Stimulated activated CD4-positive, alpha-beta T cell treated with anti-CD3 and anti-CD28 coated beads, Interleukin-1b, Interleukin-23, amount 100 ng/mL, for 24 hours (primary cell): ENCODE measurements at regions not wholly inside any gene's neighbourhood (a gene's known extent, or its start where the extent isn't known, plus 50 kb on each side); places are given as distances from the start of the nearest gene placed in this dataset.
"Not testable (repeated sequence)": the region's sequence is repeated elsewhere in the genome, so short reads cannot be mapped to it uniquely, and the experiment has no call there.

Source experiments
- DNase-seq, 4 experiments: peaks; one replicate each; pipeline ENCODE4 v3.0.0-alpha.2; 2020; ENCODE audit warnings: low read depth in 4 of 4, low spot score in 1 of 4

DNA sequence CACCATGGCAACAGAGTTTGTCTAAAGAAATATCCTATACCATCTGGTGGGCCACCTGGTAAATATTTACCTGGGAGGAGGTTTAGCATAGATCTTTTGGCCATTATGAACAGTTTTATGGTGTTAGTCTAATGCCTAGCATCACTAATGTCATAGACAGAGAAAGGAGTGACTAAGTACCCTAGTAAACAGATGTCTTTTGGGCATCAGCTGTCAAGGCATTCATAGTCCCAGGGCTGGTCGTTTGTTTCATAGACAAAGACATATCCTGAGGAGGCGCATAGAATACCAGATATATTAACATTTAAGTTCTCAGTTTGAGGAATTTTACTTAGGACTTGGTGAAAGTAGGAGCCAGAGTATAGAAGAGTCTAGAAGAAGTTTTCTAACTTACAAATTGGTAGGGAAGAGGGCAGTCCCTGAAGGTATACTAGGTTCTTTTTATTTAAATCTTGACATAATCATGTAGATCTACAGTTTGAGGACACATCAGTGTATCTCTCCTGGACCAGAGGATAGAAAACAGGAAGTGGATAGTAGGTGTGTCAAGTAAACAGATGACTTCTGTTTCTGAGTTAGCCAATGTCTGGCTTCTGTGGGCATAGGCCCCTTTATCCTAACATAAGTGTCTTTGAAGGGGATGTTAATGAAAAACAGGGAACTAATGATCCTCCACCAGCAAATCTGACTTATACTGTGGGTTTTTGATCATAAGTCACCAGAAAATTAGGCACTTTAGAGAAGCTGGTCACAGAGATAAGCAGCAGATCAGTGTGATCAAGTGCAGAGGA, 105.0 kb upstream of the PRSS3 start:
- DNase-seq, result no peak

DNA sequence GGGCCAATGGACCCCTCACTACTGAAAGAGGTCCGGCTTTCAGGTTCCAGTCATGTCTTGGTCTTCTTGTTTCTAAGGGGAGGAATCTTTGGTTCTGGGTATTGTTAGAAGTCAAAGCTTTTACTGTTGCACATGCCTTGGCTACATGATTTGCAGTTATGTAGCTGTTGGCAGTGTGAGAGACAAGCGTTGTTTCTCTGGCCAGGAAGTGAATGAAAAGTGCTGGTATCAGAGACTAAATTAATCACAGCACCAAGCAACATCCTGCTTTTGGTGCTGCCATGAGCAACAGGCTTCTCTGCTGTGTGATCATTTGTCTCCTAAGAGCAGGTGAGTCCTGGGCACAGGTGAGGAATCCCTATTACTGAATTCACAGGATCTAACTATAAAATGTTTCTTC, 100.1 kb upstream of the PRSS3 start:
- DNase-seq, result no peak

- no peak for DNase-seq
These were observed 99.5 kb upstream of the PRSS3 start for GRCh38 chr9:33695856-33696255.

- no peak for DNase-seq
These were observed 98.2 kb upstream of the PRSS3 start for GRCh38 chr9:33697171-33697570.

DNA sequence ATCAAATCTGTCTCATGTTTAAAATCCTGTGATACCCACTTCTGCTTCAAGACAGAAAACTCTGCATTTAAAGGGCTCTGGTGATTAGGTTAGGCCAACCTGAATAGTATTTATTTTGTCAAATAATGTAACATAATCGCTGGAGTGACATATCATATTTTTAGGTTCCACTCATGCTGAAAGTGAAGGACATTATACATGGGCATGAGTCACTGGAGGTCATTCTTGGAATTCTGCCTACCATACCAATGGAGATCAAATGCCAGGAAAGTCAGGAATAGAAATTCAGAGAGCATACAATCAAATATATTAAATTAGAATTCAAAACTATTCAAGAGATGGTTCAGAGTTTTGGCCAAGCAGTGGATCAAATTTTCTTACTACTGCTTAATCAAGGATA, 97.1 kb upstream of the PRSS3 start:
- no peak for DNase-seq

DNA sequence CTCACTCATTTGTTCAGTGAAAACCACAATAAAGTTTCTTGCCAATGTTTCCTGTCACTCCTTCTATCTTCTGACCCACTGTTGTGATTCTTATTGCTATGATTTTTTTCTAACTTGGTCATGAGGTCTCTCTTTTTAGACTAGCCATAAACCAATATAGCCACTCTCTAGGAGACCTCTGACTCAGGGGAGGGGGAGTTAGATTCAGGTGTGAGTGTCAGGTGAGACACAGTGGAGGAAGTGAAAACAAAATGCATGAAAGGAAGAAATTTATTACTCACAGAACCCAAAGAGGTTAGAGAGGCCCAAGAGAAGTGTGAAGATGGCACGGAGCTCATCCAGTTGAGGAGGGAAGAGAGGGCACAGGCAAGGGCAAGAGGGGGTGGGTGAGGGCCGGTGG, 94.4 kb upstream of the PRSS3 start:
- DNase-seq, result not testable (repeated sequence)

DNA sequence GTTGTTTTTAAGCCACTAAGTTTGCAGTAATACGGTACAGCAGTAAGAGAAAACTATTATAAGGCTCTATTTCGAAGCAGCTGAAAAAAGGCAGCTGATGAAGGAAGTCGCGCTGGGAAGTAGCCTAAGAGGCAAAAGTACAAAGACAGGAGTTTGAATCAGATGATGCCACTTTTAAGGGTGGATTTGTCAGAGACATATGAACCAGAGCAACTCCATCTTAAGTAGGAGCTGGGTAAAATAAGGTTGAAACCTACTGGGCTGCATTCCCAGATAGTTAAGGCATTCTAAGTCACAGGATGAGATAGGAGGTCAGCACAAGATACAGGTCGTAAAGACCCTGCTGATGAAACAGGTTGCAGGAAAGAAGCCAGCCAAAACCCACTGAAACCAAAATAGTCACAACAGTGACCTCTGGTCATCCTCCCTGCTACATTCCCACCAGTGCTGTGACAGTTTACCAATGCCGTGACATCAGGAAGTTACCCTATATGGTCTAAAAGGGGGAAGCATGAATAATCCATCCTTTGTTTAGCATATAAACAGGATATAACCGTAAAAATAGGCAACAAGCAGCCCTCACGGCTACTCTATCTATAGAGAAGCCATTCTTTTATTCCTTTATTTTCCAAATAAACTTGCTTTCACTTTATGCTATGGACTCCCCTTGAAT, 91.8 kb upstream of the PRSS3 start:
- DNase-seq, result no peak

GRCh38 chr9:33705440-33705839, 89.9 kb upstream of the PRSS3 start:
- DNase-seq, result not testable (repeated sequence)

GRCh38 chr9:33708441-33708840, 86.9 kb upstream of the PRSS3 start:
- no peak for DNase-seq

DNA sequence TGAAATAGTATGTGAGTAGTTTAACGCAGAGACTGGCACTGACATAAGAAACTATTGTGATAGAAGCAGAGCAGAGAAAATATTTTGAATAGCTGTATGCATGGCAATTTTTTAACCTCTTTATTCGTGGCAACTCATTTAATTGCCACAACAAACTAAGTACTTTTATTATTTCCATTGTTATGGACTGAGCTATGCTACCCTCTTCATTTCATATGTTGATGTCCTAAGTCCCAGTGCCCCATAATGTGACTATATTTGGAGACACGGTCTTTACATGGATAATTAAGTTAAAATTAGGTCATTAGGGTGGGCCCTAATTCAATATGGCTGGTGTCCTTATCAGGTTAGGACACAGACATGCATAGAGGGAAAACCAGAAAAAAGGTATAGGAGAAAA, 86.1 kb upstream of the PRSS3 start:
- no peak for DNase-seq

GRCh38 chr9:33711418-33711817, 83.9 kb upstream of the PRSS3 start:
- not testable (repeated sequence) for DNase-seq

- no peak for DNase-seq
These were observed 80.4 kb upstream of the PRSS3 start for GRCh38 chr9:33714989-33715388.

- DNase-seq, result no peak
These were observed 76.4 kb upstream of the PRSS3 start for GRCh38 chr9:33718987-33719386.

DNA sequence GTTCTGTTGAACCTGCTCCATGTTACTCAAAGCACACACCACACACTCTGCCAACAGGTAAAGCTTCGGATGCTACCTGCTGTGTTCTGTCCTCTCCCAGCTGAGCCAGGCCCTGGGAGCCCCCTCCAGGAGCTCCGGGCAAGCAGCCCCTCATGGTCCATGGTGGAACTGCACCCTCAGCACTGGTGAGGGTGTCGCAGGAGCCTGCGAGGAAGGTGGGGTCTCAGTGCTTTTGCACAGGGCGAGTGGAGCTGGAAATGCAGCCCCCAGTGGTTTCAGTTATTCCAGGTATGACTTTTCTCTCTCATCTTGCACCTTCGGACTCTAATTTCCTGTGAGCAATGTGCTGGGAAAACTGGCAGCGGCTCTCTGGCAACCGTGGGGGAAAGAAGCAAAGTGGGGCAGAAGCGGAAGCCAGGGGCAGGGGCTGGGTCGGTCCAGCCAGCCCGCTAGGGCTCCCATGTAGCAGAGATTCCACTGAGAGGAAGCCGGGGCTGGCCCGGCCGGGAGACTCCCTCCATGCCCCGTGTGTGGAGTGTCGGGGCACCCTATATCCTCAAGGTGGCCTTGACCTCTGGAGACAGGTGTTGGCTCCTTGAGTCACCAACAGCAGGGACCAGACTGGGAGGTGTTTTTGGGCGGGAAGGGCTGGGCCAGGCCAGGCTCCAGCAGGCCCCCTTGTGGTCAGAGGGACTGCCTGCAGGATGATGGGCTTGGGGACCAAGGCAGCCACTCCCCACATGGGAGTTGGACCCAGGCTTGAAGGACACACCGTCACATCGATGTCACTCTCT, 75.6 kb upstream of the PRSS3 start:
- DNase-seq, result peak in 2 of 4 experiments; percentile 14 to 27

DNA sequence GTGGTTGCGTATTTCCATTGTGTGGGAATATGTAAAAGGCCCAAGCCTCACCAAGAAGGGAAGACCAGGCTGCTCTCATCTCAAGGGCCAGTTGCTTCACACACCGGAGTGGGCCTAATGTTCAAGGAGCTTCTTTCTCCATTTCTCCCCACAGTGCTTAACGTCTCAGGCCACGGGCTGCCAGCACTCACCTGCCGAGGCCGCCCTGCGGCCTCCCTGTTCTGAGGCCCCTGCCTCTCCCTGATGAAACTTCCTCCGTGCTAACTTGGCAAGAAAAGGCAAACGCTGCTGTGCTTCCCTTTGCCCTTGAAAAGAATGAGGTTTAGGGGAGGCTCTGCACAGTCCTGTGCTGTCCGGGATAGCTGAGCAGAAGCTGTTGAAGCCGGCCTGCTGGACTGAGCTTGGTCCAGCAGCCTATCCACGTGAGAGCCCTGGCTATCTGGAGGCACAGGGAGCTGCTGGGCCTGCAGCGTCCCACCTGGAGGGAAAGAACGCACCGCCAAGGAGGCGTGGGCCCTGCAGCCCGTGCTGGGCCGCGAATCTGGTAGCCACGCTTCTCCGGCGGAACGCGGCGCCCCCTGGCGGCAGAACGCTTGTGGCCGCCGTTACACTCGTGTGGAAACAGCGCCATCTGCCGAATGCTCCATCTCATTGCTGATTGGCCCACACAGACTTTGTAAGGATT, 73.5 kb upstream of the PRSS3 start:
- DNase-seq, result peak; percentile 74 to 90 (median 85)

GRCh38 chr9:33722359-33722675, 73.0 kb upstream of the PRSS3 start:
- no peak for DNase-seq

- no peak for DNase-seq
These were observed 66.7 kb upstream of the PRSS3 start for GRCh38 chr9:33728613-33729012.

GRCh38 chr9:33731142-33731541, 64.2 kb upstream of the PRSS3 start:
- DNase-seq, result no peak

GRCh38 chr9:33731625-33732024, 63.7 kb upstream of the PRSS3 start:
- no peak for DNase-seq

GRCh38 chr9:33734247-33734940, 61.0 kb upstream of the PRSS3 start:
- not testable (repeated sequence) for DNase-seq
